H1 (cell line): ENCODE measurements at regions not wholly inside any gene's neighbourhood (a gene's known extent, or its start where the extent isn't known, plus 50 kb on each side); places are given as distances from the start of the nearest gene placed in this dataset.

Source experiments
- SP1 ChIP-seq: IDR thresholded peaks from 2 replicates; pipeline ENCODE4 v1.6.1; 2011; ENCODE audit warnings: low read depth, low read length

DNA sequence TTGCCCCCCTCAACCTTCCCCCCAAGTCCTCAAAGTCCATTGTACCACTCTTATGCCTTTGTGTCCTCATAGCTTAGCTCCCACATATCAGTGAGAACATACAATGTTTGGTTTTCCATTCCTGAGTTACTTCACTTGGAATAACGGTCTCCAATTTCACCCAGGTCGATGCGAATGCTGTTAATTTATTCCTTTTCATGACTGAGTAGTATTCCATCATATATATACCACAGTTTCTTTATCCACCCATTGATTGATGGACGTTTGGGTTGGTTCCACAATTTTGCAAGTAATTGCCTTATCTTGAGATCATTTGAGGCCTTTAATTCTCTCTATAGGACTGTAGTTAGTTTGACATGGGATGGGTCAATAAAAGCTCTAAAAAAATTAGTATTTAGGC, 124.7 kb downstream of the ARL4A start (continued):
- TF ChIP-seq SP1: no peak
